HG03039 (cell line): ENCODE measurements at regions not wholly inside any gene's neighbourhood (a gene's known extent, or its start where the extent isn't known, plus 50 kb on each side); places are given as distances from the start of the nearest gene placed in this dataset.

Source experiments
- ATAC-seq: cut with Tn5 transposase; IDR thresholded peaks from one replicate; pipeline ENCODE4 v1.9.1; 2021; ENCODE audit warnings: mild to moderate bottlenecking, moderate library complexity; ENCODE audit not compliant: unreplicated experiment

DNA sequence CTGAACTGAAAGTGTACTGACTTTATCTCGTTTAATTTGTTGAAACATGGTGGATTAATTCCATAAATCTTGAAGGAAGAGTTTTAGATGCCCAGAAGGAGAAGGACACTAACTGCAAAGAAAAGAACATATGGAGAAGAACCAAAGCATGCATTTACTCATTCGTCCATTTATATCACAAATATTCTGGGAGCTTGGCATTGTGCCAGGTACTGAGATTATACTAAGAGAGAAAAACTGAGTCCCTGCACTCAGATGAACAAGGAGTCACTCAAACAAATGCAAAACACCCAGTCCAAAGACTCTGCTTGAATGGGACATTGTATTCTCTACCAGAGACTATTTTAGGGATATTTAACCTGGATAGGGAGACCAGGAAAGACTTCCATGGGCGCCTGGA is 588.0 kb upstream of the MGMT start:
- ATAC-seq = no peak

DNA sequence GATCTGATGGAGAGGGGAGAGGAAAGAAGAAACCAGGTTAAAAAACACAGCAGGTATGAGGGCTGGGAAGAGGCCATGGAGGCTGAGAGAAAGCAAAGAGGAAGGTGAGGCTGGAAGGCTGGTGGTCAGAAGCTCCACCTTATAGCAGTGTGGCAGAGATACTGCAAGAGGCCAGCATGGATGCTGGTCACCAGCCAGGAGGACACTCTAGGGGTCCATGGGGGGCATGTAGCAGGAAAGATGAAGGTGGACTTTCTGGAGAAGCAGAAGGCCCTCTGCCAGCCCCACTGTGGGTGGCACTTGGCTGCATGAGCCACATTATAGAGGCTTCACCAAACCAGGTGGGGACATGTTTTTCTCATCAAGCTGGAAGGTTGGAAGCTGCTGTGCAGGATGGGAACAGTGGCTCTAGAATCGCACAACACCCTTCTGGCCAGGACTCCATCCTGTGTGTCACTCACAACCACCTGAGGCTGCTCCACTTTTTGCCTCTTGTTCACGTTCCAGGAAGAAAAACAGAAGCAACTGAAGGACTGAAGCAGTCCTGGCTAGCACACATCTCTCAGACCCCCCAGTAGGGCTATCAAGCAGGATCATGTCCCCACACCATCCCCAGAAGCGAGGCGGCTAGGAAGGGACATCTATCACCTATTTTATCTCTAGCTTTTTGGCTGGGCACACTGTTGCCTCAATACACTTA is 587.5 kb upstream of the MGMT start:
- ATAC-seq = no peak

DNA sequence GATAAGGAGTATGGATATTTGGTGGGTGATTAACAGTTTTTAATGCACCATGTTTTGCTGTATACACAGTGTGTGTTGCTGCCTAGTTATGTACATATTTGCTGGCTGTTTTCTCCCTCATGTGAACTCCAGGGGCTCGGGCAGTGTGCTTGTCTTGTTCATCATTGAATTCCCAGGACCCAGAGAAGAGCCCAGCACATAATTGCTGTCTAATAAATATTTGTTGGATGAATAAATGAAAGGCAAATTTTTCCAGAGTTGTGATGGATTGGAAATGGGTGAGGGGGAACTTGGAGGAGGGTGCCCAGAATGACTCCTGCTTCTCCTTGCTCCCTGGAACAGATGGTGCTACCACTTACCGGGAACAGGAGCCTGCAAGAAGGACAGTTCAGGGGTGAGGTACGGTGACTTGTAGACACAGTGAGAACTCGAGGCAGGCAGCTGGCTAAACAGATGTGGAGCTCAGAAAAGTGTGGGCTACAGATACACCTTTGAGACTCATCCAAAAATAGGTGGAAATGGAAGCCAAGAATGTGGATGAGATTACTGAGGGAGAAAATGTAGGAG is 586.8 kb upstream of the MGMT start:
- no peak for ATAC-seq

DNA sequence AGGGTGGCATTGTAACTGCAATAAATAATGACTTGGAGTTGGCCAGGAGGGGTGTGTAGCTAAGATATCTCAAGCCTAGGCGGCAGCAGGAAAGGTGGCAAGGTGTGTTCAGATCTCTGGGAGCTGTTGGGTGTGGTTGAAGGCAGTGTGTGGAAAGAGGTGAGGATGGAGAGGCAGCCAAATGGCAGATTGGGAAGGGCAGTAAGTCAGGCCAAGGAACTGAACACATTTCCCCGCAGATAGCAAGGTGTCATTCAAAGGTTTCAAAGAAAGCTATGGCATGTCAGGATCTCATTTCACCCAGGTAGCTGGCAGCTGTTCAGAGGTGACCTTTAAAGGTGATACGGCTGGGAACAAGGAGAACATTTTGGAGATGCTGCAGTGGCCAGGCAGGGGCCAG is 586.0 kb upstream of the MGMT start:
- no peak for ATAC-seq

DNA sequence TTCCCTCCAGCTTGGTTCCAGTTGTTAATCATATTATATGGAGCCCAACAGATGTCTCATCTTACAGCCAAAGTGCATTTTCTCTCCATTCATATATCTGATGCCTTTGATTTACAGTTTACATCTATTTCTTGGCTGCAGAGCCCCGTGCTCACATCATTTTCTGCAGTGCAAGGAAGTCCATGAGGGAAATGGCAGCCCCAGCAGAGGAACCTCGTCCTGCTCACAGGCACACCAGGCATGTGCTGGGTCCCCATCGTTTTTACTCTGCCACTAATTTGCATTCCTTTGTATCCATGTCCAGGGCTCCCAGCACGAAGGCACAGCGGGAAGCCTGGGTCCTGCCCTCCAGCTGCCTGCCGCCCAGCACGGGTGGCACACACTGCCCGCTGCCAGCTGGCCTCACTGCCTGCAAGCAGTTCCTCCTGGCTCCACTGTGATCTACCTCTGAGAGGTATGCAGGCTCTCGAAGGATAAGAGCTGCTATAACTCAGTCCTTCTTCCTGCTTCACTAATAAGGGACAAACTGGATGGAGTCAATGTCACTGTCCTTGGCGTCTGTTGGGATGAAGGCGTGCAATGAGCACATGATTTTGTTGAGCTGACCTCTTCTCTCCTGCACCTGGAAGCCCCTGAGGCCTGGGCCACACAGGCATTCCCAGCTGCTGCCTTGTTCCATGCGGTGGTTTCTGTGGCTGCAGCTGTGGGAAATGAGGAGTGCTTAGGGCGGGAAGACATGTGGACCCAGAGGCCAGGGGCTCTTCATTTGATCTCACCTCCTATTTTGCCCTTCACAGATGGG is 583.6 kb upstream of the MGMT start:
- ATAC-seq = no peak

DNA sequence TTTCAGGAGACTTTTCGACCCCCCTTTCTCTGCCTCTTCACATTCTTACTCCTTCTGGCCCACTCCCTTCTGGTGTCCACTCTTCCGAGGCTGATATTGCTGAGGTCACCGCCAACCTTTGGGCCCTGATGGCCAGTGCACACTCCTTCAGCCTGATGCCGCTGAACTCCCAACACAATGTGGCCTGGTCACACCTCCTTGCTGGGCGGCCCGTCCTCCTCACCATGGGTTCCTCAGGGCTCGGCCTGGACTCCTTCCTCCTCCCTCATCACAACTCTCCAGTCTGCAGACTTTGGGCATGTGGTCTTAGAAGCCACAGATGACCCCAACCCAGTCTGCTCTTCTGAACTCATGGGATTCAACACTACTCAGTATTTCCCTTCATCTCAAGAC is 583.0 kb upstream of the MGMT start:
- no peak for ATAC-seq

DNA sequence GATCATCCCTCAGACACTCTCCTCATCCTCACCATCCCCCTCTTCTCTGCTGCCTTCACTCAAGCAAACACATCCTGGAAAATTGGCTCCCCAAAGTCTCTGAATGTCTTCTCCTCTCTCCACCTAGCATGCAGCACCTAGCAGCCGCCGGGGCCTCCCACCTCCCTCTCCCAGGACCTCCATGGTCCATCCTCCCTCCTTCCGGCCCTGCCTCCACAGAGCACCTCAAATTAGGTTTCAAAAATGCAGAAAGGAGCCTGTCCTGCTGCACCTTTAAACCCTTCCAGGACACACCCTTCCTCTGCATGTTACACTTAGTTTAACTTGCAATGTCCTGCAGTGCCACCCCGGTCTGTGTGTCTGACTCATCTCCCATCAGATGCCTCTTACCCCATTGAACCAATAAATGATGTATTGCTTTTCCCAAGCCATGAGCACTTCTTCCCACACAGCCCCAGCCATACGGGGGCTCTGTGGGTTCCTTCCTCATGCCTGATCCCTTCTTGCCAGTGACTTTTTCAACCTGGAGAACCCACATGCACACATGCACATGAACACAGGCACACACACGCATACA is 582.5 kb upstream of the MGMT start:
- ATAC-seq = no peak

DNA sequence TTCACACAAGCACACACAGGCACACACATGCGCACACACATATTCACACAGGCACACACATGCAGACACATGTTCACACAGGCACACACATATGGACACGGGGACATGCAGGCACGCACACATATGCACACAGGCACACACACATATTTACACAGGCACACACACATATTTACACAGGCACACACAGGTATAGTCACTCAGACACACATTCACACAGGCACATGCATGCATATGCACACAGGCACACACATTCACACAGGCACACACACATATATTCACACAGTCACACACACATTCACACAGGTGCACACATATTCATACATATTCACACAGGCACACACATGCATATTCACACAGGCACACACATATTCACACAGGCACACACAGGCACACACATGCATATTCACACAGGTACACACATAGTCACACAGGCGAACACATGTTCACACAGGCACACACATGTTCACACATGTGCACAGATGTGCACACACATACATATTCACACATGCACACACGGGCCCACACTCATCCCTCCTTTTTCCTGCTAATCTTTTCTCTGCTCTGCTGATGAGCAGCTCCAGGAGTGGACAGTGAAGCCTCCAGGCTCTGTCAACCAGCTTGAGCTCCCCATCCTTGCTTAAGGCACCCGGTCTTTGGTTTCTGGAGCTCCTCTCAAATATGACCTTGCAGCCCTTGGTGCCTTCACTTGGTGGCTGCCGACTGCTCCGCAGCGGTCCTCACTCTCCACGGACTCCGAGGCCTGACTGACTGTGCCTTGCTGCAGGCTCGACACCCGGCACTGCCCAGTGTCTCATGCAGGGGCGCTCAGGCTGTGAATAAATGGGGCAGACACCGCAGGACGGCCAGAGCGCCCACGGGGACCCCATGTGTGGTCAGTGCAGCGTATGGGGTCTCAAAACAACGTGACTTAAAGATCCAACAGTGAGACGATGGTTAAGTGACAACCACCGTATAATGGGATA is 581.2 kb upstream of the MGMT start:
- ATAC-seq = no peak

DNA sequence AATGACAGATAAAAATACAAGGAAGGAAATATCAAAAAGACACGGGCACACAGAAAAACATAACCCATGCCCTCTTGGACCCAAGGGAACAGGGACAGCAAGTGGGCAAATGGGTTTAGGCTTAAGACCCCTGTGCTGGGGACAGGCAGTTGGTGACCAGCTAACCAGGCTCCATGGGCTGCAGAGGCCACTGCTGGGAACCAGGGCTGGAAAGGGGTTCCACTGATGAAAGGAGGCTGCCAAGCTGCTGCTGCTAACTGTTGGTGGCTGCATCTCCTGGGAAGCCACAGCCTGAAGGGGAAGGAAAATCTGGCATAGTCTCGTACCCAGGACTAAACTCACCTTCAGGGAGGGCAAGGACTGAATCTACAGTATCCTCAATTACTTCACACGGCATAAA is 579.2 kb upstream of the MGMT start:
- ATAC-seq = no peak

DNA sequence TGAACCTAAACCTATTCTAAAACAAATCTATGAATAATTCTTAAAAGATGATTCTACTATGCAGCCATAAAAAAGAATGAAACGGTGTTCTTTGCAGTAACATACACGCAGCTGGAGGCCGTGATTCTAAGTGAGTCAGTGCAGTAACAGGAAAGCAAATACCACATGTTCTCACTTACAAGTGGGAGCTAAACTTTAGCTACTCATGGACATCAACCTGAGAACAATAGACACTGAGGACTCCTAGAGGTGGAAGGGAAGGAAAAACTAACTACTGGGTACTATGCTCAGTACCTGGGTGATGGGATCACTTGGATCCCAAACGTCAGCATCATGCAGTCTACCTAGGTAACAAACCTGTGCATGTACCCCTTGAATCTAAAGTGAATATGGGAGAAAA is 575.0 kb upstream of the MGMT start:
- ATAC-seq = no peak

DNA sequence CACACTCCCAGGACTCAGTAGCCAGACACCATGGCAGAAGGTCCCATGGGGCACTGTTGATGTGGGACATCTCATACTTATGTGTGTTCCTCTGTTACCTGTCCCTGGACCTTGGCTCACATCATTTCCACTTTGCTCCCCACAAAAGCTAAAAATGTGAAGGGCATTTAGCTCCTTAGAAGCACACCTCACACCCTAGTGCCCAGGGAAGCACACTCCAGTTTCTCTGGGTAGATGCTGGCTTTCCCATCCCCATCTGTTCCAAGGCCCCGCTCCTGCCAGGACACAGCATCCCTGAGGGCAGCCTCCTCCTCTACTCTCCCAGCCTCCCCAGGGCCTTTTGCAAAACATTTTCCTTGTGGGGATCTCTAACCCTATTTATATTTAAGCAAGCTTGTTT is 572.4 kb upstream of the MGMT start:
- ATAC-seq = no peak

DNA sequence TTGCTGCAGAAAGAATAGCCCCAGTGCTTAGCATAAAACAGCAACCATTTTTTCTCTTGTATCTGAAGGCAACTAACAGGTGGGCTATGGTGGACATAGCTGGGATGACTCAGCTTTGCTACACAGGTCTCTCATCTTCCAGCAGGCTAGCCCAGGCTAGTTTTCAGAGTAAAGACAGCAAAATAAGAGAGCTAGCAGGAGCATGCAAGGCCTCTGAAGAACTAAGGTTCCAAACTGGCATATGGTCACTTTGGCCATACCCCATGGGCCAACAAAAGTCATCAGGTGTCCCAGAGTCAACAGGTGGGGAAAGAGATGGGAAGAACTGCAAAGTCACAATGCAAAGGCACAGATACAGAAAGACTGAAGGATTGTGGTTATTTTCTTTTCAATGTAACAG is 571.6 kb upstream of the MGMT start:
- ATAC-seq = no peak

DNA sequence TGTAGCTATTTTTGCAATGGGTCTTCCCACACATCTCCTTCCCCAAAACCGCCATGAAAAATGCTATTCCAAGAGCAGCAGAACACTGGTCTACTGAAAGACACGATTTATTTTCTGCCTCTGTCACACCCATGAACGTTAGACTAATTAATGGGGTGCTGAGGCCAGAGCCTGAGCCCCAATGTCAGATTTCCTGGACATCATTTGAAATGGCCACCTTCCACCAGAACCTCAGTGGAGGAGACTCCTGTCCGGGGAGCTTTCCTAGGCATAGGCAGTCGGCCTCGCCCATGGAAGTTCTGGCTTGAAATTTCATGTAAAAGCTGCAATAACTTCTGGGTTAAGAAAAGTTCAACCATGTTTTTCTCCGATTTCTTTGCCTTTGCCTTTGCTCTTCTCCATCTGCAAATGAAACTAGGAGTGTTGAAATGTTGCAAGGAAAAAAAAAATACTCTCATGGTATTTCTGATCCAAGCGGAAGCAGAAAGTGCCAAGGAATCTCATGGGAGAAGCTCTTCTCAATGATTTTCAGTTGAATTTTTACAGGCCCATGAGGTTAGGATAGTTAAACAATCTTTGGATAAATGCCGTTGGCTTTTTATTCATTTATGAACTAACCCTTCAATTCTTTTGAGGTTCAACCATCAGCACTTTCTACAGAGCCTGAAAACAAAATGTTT is 570.8 kb upstream of the MGMT start:
- ATAC-seq = no peak

DNA sequence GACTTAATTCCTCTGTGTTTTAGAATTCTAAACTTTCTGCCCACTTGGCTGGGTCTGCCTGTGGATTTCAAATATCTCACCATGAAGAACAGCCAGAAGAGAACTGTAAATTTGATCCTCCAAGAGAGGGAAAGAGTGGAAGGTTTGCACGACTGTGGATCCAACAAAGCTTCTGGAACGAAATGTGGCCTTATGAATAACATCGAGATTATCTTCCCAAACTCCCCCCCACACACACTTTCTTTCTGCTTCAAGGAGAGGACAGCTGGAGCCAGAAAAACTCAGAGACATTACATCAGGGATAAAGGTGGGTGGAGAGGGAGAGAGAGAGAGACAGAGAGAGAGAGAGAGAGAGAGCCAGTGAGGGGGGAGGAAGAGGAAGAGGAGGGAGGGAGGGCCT is 570.1 kb upstream of the MGMT start:
- ATAC-seq = no peak

DNA sequence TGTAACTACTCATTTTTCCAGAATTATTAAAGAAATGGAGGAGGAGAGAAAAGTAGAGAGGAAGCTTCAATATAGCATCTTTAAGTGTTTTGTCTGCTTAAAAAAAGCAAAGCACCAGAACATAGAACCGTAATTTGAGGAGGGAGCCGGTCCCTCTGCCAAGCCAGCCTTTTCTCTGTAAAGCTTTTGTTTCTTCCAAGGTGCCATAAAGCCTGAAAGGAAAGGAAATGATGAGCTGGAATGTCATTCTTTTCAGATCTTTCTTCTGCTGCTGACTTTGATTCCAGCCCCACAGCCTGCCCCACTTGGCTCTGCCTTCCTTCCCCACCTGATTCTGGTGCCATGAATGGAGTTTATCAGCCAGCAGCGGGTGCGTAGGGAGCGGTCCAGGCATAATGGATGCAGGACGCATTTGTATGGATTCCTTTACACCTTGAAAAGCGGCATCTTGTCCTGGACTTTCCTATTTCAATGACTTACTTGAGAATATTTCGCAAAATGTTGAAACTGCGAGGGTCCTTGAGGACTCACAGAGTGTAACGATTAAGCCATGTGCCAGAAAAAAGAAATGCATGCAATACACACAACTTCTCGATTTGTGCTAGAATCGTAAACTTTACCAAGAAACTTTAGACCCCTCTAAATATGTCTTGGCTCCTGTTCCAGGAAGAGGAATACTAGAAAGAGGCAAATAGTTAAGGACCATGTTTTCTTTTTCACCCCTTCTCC is 569.5 kb upstream of the MGMT start:
- no peak for ATAC-seq

DNA sequence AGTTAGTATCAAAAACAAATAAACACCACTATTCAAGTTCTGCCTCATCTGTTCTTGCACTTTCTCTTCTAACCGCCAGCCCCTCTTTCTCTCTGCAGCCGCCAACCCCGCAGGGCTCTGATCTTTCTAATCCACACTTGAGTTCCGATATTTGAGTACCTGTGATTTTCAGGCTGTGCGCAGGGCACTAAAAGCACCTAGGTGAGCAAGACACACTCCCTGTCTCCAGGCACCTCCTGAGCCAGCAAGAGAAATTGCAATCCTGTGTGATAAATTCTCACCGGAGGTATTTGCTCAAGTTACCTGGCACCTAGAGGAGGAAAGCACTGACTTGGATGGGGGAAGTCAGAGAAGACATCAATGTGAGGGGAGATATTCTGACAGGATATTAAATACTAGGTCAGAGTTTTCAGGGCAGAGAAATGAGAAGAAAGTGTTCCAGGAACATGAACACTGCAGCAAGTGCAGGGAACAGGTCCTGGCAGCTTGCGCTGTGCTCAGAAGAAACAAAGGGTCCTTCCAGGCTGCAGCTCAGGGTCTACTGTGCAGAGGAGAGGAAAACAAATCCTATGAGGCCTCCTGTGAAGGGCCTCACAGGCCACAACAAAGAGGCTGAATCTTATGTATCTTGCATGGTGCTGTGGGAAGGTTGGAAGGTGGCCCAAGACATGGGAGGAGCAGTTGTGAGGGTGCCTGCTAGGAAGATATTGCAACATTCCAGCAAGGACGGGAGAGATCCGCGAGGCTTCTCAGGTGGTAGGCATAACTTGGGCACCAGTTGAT is 568.7 kb upstream of the MGMT start:
- no peak for ATAC-seq

DNA sequence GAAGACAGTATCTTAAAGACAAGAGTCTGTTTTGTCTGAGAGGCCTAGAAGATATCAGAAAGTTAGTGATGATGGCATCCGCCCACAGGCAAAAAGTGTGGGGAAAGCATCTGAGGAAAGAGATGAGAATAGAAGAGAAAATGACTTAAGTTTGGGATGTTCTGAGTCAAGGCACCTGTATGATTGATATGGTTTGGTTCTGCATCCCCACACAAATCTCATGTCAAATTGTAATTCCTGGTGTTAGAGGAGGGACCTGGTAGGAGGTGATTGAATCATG is 568.2 kb upstream of the MGMT start:
- no peak for ATAC-seq

DNA sequence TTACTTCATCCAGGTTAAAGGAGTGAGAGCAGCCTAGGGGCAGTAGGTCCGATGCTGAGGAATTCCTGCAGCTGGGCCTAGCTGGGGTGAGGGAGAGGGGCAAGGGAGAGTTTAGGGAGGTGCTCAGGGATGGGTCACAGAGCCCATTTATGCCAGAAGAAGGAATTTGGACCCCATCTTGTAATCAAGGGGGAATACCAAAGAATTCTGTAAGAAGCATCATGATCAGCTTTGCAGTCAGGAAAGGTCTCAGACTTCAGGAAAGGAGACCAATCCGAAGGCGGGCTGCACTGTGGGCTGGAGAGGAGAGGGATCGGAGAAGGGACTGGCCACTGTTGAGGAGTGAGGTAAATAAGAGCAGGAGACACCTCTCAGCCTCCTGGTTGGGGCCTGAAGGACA is 566.6 kb upstream of the MGMT start:
- ATAC-seq = no peak

DNA sequence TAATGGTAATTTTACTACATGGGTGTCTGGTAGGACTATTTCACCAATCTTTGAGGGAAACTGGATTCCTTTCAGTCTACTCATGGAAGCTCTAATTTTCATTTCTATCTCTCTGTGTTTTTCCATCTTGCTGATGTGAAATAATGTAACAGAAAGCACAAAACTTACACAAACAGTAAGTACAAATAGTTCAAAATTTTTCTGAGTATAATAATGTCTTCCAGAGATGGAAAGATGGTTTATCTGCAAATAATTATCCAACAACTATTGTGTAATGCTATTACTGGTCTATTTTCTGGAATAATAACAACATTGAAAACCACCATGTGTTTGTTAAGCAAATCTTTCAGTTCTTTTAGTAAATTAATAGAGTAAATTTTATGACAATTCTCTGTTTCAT is 565.8 kb upstream of the MGMT start:
- ATAC-seq = no peak
